BE2C (cell line): ENCODE measurements at regions not wholly inside any gene's neighbourhood (a gene's known extent, or its start where the extent isn't known, plus 50 kb on each side); places are given as distances from the start of the nearest gene placed in this dataset.
A peak's percentile ranks its signal among the peaks of the same experiment; 100 is the strongest.
"Not testable (repeated sequence)": the region's sequence is repeated elsewhere in the genome, so short reads cannot be mapped to it uniquely, and the experiment has no call there.

Experiments
- DNase-seq: peaks from one replicate; pipeline ENCODE4 v3.0.0-alpha.2; 2020
- H3K27me3 ChIP-seq: fragments of 250-450 bp; sonication (Bioruptor Pico); 2 replicates; pipeline ENCODE4 v1.5.1; 2020; ENCODE audit warnings: mild to moderate bottlenecking
- H3K36me3 ChIP-seq: fragments of 250-450 bp; sonication (Bioruptor Pico); 2 replicates; pipeline ENCODE4 v1.5.1; 2020; ENCODE audit warnings: mild to moderate bottlenecking
- H3K4me1 ChIP-seq: fragments of 250-450 bp; sonication (Bioruptor Pico); 2 replicates; pipeline ENCODE4 v1.5.1; 2020
- H3K4me3 ChIP-seq: 2 replicates; pipeline ENCODE4 v1.5.1; 2011; ENCODE audit warnings: low read depth, low read length
- H3K9me3 ChIP-seq: fragments of 250-450 bp; sonication (Bioruptor Pico); 2 replicates; pipeline ENCODE4 v1.5.1; 2020
- CTCF ChIP-seq: IDR thresholded peaks from 2 replicates; pipeline ENCODE4 v1.5.1; 2012; ENCODE audit warnings: mild to moderate bottlenecking, low read depth, low read length

- no peak for TF ChIP-seq CTCF
- no peak overlapping the region for H3K4me3 ChIP-seq
- DNase-seq = no peak
- H3K36me3 ChIP-seq = no peaks in the 10 kb centered on the region
- no peaks in the 10 kb centered on the region for H3K27me3 ChIP-seq
- no peaks in the 10 kb centered on the region for H3K4me1 ChIP-seq
- no peaks in the 10 kb centered on the region for H3K9me3 ChIP-seq
Measured at GRCh38 chr11:93908689-93909088, 58.3 kb upstream of the VSTM5 start.

GRCh38 chr11:93917673-93918072, 67.3 kb upstream of the VSTM5 start:
- Histone ChIP-seq H3K27me3 (no peaks in the 10 kb centered on the region; the same call in 1 of the 2 replicates), H3K9me3 (no peaks in the 10 kb centered on the region), H3K36me3 (no peaks in the 10 kb centered on the region), H3K4me1 (no peaks in the 10 kb centered on the region), H3K4me3 (no peak overlapping the region)
- no peak for DNase-seq
- no peak for TF ChIP-seq CTCF

- Histone ChIP-seq H3K9me3 (no peaks in the 10 kb centered on the region), H3K4me1 (no peaks in the 10 kb centered on the region), H3K36me3 (no peaks in the 10 kb centered on the region), H3K4me3 (no peak overlapping the region), H3K27me3 (no peaks in the 10 kb centered on the region)
- TF ChIP-seq CTCF = peak; percentile 98
- peak; percentile 72 for DNase-seq
Measured at GRCh38 chr11:93921695-93922468, 71.5 kb upstream of the VSTM5 start.

- no peaks in the 10 kb centered on the region for H3K9me3 ChIP-seq
- no peaks in the 10 kb centered on the region for H3K27me3 ChIP-seq
- no peaks in the 10 kb centered on the region for H3K4me1 ChIP-seq
- no peaks in the 10 kb centered on the region for H3K36me3 ChIP-seq
- no peak for TF ChIP-seq CTCF
- H3K4me3 ChIP-seq = no peak overlapping the region
- DNase-seq = no peak
Measured at GRCh38 chr11:93922830-93923229, 72.4 kb upstream of the VSTM5 start.

- H3K4me1 ChIP-seq, H3K4me3 ChIP-seq, DNase-seq, H3K27me3 ChIP-seq, H3K36me3 ChIP-seq, H3K9me3 ChIP-seq: not testable (repeated sequence)
Measured at GRCh38 chr11:93926099-93926498, 75.7 kb upstream of the VSTM5 start.

- H3K9me3 ChIP-seq = no peaks in the 10 kb centered on the region
- H3K4me3 ChIP-seq = no peak overlapping the region
- H3K36me3 ChIP-seq = no peaks in the 10 kb centered on the region
- no peak for DNase-seq
- H3K27me3 ChIP-seq = no peaks in the 10 kb centered on the region
- no peaks in the 10 kb centered on the region; the same call in 1 of the 2 replicates for H3K4me1 ChIP-seq
- TF ChIP-seq CTCF = no peak
Measured at GRCh38 chr11:93929407-93929806, 79.0 kb upstream of the VSTM5 start.

GRCh38 chr11:93933230-93933629, 82.8 kb upstream of the VSTM5 start:
- no peak for DNase-seq
- Histone ChIP-seq H3K36me3 (no peaks in the 10 kb centered on the region), H3K4me3 (no peak overlapping the region), H3K4me1 (peaks cover 13% of the 10 kb centered on the region), H3K27me3 (no peaks in the 10 kb centered on the region), H3K9me3 (no peaks in the 10 kb centered on the region)
- no peak for TF ChIP-seq CTCF
